T-cell (primary cell): ENCODE measurements at regions not wholly inside any gene's neighbourhood (a gene's known extent, or its start where the extent isn't known, plus 50 kb on each side); places are given as distances from the start of the nearest gene placed in this dataset.
"Not testable (repeated sequence)": the region's sequence is repeated elsewhere in the genome, so short reads cannot be mapped to it uniquely, and the experiment has no call there.

Experiments used
- ATAC-seq, 4 experiments: fragments of 200-7000 bp in 3 of 4; fragments of 150-1000 bp in 1 of 4; cut with Tn5 transposase; replicated peaks in 1 of 4; 1 replicate in 3 of 4; 2 replicates in 1 of 4; pipeline ENCODE4 v1.10.0; 2021; ENCODE audit warnings: moderate library complexity in 3 of 4, mild to moderate bottlenecking in 2 of 4, moderate number of reproducible peaks in 1 of 4
- CTCF ChIA-PET, 2 donors: fragments of 300-600 bp; sonication (Branson Sonifier 250); formaldehyde crosslinking; loops; one replicate each; lab custom pipeline; 2022; ENCODE audit warnings: antibody characterized with exemption in 2 of 2; lab: Charles Lee
- POLR2A ChIA-PET, 2 donors: fragments of 300-600 bp; sonication (Branson Sonifier 250); formaldehyde crosslinking; loops; one replicate each; lab custom pipeline; 2022; ENCODE audit warnings: antibody characterized with exemption in 2 of 2; lab: Charles Lee
- DNase-seq, 35 experiments: peaks; one replicate each; pipeline versions ENCODE4 v3.0.0 to v3.0.0-alpha.2; 2013 to 2023
- H3K27ac ChIP-seq: one replicate; pipeline ENCODE4 v1.5.1; 2013; ENCODE audit warnings: low read length
- H3K27me3 ChIP-seq, 2 experiments: replicated peaks in 1 of 2; 1 replicate in 1 of 2; 2 replicates in 1 of 2; pipeline versions ENCODE4 v1.6.1 to v1.7.0; 2013; ENCODE audit warnings: low read length in 1 of 2, mixed read lengths in 1 of 2; ENCODE audit not compliant: control insufficient read depth in 2 of 2, insufficient read depth in 2 of 2; ENCODE audit errors: extremely low read depth in 1 of 2
- H3K36me3 ChIP-seq, 2 donors: 1 replicate in 1 of 2; 2 replicates in 1 of 2; pipeline versions ENCODE4 v1.6.1 to v1.7.0; 2013; ENCODE audit warnings: low read length in 1 of 2; ENCODE audit not compliant: control insufficient read depth in 2 of 2, insufficient read depth in 1 of 2; ENCODE audit errors: extremely low read depth in 1 of 2
- H3K4me1 ChIP-seq, 2 experiments: 1 replicate in 1 of 2; 2 replicates in 1 of 2; pipeline versions ENCODE4 v1.6.1 to v1.7.0; 2013; ENCODE audit warnings: low read length in 2 of 2, mixed read lengths in 1 of 2; ENCODE audit not compliant: insufficient read depth in 2 of 2, control insufficient read depth in 1 of 2; ENCODE audit errors: extremely low read depth in 1 of 2
- H3K4me3 ChIP-seq, 2 donors: 1 replicate in 1 of 2; 2 replicates in 1 of 2; pipeline versions ENCODE4 v1.5.1 to v1.7.0; 2013; ENCODE audit warnings: mild to moderate bottlenecking in 2 of 2, low read length in 1 of 2, moderate library complexity in 1 of 2; ENCODE audit not compliant: control insufficient read depth in 1 of 2; ENCODE audit errors: extremely low read depth in 1 of 2
- H3K9me3 ChIP-seq: 2 replicates; pipeline ENCODE4 v1.7.0; 2013
- H3K27ac Mint-ChIP-seq, 2 donors: one replicate each; pipeline ENCODE4 v1.8.0; 2020 to 2021; ENCODE audit warnings: mild to moderate bottlenecking in 2 of 2, mixed read lengths in 2 of 2
- H3K27me3 Mint-ChIP-seq, 2 donors: one replicate each; pipeline ENCODE4 v1.8.0; 2021 to 2022; ENCODE audit warnings: mixed read lengths in 2 of 2
- H3K36me3 Mint-ChIP-seq: one replicate; pipeline ENCODE4 v1.8.0; 2021; ENCODE audit warnings: mixed read lengths
- H3K4me1 Mint-ChIP-seq, 3 donors: one replicate each; pipeline ENCODE4 v1.8.0; 2020 to 2022; ENCODE audit warnings: mixed read lengths in 3 of 3, mild to moderate bottlenecking in 1 of 3
- H3K4me3 Mint-ChIP-seq, 3 donors: one replicate each; pipeline ENCODE4 v1.8.0; 2020 to 2022; ENCODE audit warnings: mild to moderate bottlenecking in 3 of 3, mixed read lengths in 3 of 3, moderate library complexity in 3 of 3
- H3K9me3 Mint-ChIP-seq, 3 donors: one replicate each; pipeline ENCODE4 v1.8.0; 2020 to 2022; ENCODE audit warnings: mixed read lengths in 3 of 3
- WGBS: methylation state at CpG from one replicate; pipeline ENCODE4 v1.1.5; 2013; ENCODE audit warnings: missing lambda C conversion rate; ENCODE audit not compliant: insufficient coverage; 5-methylcytosine and 5-hydroxymethylcytosine counted together

DNA sequence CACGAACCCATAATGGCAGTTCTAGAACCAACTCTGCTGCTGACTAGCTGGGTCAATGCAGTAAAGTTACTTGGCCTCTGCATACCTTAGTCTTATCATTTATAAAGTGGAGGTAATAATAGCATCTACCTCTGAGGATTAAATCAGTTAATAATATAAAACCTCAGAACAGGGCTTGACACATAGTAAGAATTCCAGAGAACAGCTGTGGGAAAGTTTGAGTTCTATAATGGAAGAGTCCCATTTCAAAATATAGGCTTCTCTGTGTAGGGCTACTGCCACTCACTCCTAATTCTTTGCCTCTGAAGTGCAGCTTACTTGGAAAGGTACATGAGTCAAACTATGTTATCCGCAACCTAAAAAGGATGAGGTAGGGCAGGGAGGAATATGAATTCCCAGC, 269.2 kb upstream of the PRKD1 start:
- no peaks in the 10 kb centered on the region for H3K4me1 Mint-ChIP-seq

GRCh38 chr14:30198720-30199119, 271.1 kb upstream of the PRKD1 start:
- H3K27ac Mint-ChIP-seq, H3K27ac ChIP-seq, H3K9me3 ChIP-seq, H3K4me1 Mint-ChIP-seq, H3K4me3 ChIP-seq, DNase-seq, H3K4me1 ChIP-seq, H3K27me3 Mint-ChIP-seq, H3K9me3 Mint-ChIP-seq, H3K36me3 Mint-ChIP-seq, ATAC-seq, H3K36me3 ChIP-seq, POLR2A ChIA-PET, H3K27me3 ChIP-seq, H3K4me3 Mint-ChIP-seq, CTCF ChIA-PET: not testable (repeated sequence)
- WGBS = 0% methylated on average over 1 of the region's 3 CpGs

More for the DNA sequence above, 269.2 kb upstream of the PRKD1 start:
- Histone ChIP-seq H3K36me3 (no peaks in the 10 kb centered on the region), H3K4me3 (no peak overlapping the region), H3K27ac (no peak overlapping the region), H3K27me3 (no peaks in the 10 kb centered on the region), H3K4me1 (no peaks in the 10 kb centered on the region), H3K9me3 (no peaks in the 10 kb centered on the region)
- H3K27ac Mint-ChIP-seq = no peak overlapping the region
- WGBS = 100% methylated on average over 1 of the region's 2 CpGs
- ChIA-PET POLR2A (no interaction called here), CTCF (no interaction called here)
- no peak for DNase-seq
- peaks cover 0 to 4% (median 0%) of the 10 kb centered on the region in 3 donors for H3K9me3 Mint-ChIP-seq
- no peak overlapping the region for H3K4me3 Mint-ChIP-seq
- ATAC-seq = no peak
- H3K36me3 Mint-ChIP-seq = no peaks in the 10 kb centered on the region
- H3K27me3 Mint-ChIP-seq = no peaks in the 10 kb centered on the region

- ATAC-seq = no peak
Observed at GRCh38 chr14:30204431-30204980, 276.9 kb upstream of the PRKD1 start.

GRCh38 chr14:30209136-30209535, 281.5 kb upstream of the PRKD1 start:
- no peaks in the 10 kb centered on the region for H3K27me3 ChIP-seq
- H3K27ac Mint-ChIP-seq = no peak overlapping the region
- no peak for DNase-seq
- no peak overlapping the region for H3K4me3 Mint-ChIP-seq
- H3K4me1 ChIP-seq = no peaks in the 10 kb centered on the region
- H3K36me3 Mint-ChIP-seq = no peaks in the 10 kb centered on the region
- no peaks in the 10 kb centered on the region for H3K36me3 ChIP-seq
- no CpG with 5 or more reads among the region's 1 CpG for WGBS
- H3K27ac ChIP-seq = no peak overlapping the region
- no peaks in the 10 kb centered on the region for H3K9me3 ChIP-seq
- peaks cover 0 to 4% (median 3%) of the 10 kb centered on the region in 3 donors for H3K9me3 Mint-ChIP-seq
- no peaks in the 10 kb centered on the region for H3K27me3 Mint-ChIP-seq
- POLR2A ChIA-PET = no interaction called here
- CTCF ChIA-PET = no interaction called here
- ATAC-seq = no peak
- H3K4me3 ChIP-seq = no peak overlapping the region
- H3K4me1 Mint-ChIP-seq = no peaks in the 10 kb centered on the region

More at GRCh38 chr14:30204431-30204980, 276.9 kb upstream of the PRKD1 start:
- no peaks in the 10 kb centered on the region for H3K4me1 ChIP-seq
- H3K9me3 ChIP-seq = no peaks in the 10 kb centered on the region
- no peaks in the 10 kb centered on the region for H3K36me3 ChIP-seq
- H3K27me3 Mint-ChIP-seq = no peaks in the 10 kb centered on the region
- H3K27me3 ChIP-seq = no peaks in the 10 kb centered on the region
- ChIA-PET POLR2A (no interaction called here), CTCF (no interaction called here)
- no peak overlapping the region for H3K4me3 ChIP-seq
- H3K9me3 Mint-ChIP-seq = peaks cover 3 to 4% (median 4%) of the 10 kb centered on the region in 3 donors
- H3K36me3 Mint-ChIP-seq = no peaks in the 10 kb centered on the region
- H3K27ac Mint-ChIP-seq = no peak overlapping the region
- no peak for DNase-seq
- H3K27ac ChIP-seq = no peak overlapping the region
- no peak overlapping the region for H3K4me3 Mint-ChIP-seq
- no CpG with 5 or more reads among the region's 2 CpGs for WGBS
- no peaks in the 10 kb centered on the region for H3K4me1 Mint-ChIP-seq

- no peak overlapping the region for H3K27ac Mint-ChIP-seq
- H3K4me3 ChIP-seq = no peak overlapping the region
- POLR2A ChIA-PET = no interaction called here
- no peaks in the 10 kb centered on the region for H3K9me3 ChIP-seq
- H3K4me1 Mint-ChIP-seq = no peaks in the 10 kb centered on the region
- CTCF ChIA-PET = no interaction called here
- no peak overlapping the region for H3K4me3 Mint-ChIP-seq
- H3K9me3 Mint-ChIP-seq = peaks cover 0 to 4% (median 3%) of the 10 kb centered on the region in 3 donors
- no peaks in the 10 kb centered on the region for H3K4me1 ChIP-seq
- DNase-seq = no peak
- WGBS = 63% methylated on average over 1 of the region's 4 CpGs
- H3K27ac ChIP-seq = no peak overlapping the region
- H3K27me3 Mint-ChIP-seq = no peaks in the 10 kb centered on the region
- H3K36me3 ChIP-seq = no peaks in the 10 kb centered on the region
- no peak for ATAC-seq
- H3K27me3 ChIP-seq = no peaks in the 10 kb centered on the region
- no peaks in the 10 kb centered on the region for H3K36me3 Mint-ChIP-seq
Observed at GRCh38 chr14:30210630-30211029, 283.0 kb upstream of the PRKD1 start.

DNA sequence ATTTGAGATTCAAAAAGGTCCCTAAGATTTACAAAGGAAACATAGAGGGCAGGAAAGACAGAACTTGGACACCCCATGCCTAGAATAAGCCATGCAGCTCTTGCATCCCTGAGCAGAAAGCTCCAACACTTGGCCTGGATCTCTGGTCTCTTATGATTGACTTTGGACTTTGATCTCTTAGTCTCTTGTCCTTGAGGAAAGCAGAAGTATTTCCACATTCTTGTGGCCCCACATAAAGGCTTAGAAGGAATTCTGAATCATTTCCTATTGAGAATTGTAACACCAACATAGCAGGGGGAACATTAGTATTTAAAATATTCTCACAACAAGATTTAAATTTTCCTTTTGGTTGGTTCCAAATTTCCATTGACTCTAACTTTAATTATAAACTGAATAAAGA, 283.7 kb upstream of the PRKD1 start:
- ATAC-seq = no peak
- CTCF ChIA-PET = no interaction called here

GRCh38 chr14:30214014-30214413, 286.4 kb upstream of the PRKD1 start:
- Mint-ChIP-seq H3K36me3 (no peaks in the 10 kb centered on the region), H3K27me3 (no peaks in the 10 kb centered on the region), H3K4me3 (no peak overlapping the region), H3K27ac (no peak overlapping the region), H3K4me1 (no peaks in the 10 kb centered on the region), H3K9me3 (no peaks in the 10 kb centered on the region)
- 71% methylated on average over 2 of the region's 3 CpGs for WGBS
- DNase-seq (no peak), ATAC-seq (no peak)
- Histone ChIP-seq H3K36me3 (no peaks in the 10 kb centered on the region), H3K9me3 (no peaks in the 10 kb centered on the region), H3K4me3 (no peak overlapping the region), H3K4me1 (no peaks in the 10 kb centered on the region), H3K27ac (no peak overlapping the region), H3K27me3 (no peaks in the 10 kb centered on the region)
- ChIA-PET CTCF (no interaction called here), POLR2A (no interaction called here)

More for the DNA sequence above, 283.7 kb upstream of the PRKD1 start:
- Histone ChIP-seq H3K4me1 (no peaks in the 10 kb centered on the region), H3K4me3 (no peak overlapping the region), H3K27me3 (no peaks in the 10 kb centered on the region), H3K27ac (no peak overlapping the region), H3K9me3 (no peaks in the 10 kb centered on the region), H3K36me3 (no peaks in the 10 kb centered on the region)
- Mint-ChIP-seq H3K4me1 (no peaks in the 10 kb centered on the region), H3K27ac (no peak overlapping the region), H3K9me3 (peaks cover 0 to 4% (median 3%) of the 10 kb centered on the region in 3 donors), H3K36me3 (no peaks in the 10 kb centered on the region), H3K4me3 (no peak overlapping the region), H3K27me3 (no peaks in the 10 kb centered on the region)
- DNase-seq = no peak
- POLR2A ChIA-PET = no interaction called here
